ENCODE measurements at regions not wholly inside any gene's neighbourhood (a gene's known extent, or its start where the extent isn't known, plus 50 kb on each side); places are given as distances from the start of the nearest gene placed in this dataset.

GRCh38 chr15:73001840-73002239 lies 50.4 kb upstream of the NEO1 start:
- DNase-seq (ENCODE audit: insufficient read length, low spot score, missing footprints), result no peak
- TF ChIP-seq CTCF (IDR thresholded peaks at IDR 0.05; ENCODE audit: extremely low read depth, low read depth, low read length), result no peak
- Histone ChIP-seq H3K36me3 (ENCODE audit: insufficient read depth, low read length) (no peaks in the 10 kb centered on the region), H3K4me3 (ENCODE audit: insufficient read depth, low read length) (no peak overlapping the region), H3K27ac (ENCODE audit: low read depth, low read length) (no peak overlapping the region), H3K4me1 (ENCODE audit: insufficient read depth, low read length) (no peaks in the 10 kb centered on the region), H3K4me2 (ENCODE audit: insufficient read depth, low read length) (no peak overlapping the region), H3K79me2 (ENCODE audit: insufficient read depth, low read length) (no peaks in the 10 kb centered on the region), H3K27me3 (ENCODE audit: insufficient read depth, low read length) (no peaks in the 10 kb centered on the region), H4K20me1 (ENCODE audit: insufficient read depth, low read length) (no peaks in the 10 kb centered on the region), H2AFZ (ENCODE audit: low read length) (no peak overlapping the region), H3K9me3 (ENCODE audit: low read depth, low read length) (no peaks in the 10 kb centered on the region)

GRCh38 chr15:73000293-73000692 lies 52.0 kb upstream of the NEO1 start:
- Histone ChIP-seq H3K4me1 (ENCODE audit: insufficient read depth, low read length) (no peaks in the 10 kb centered on the region), H3K79me2 (ENCODE audit: insufficient read depth, low read length) (no peaks in the 10 kb centered on the region), H3K27me3 (ENCODE audit: insufficient read depth, low read length) (no peaks in the 10 kb centered on the region), H3K27ac (ENCODE audit: low read depth, low read length) (no peak overlapping the region), H2AFZ (ENCODE audit: low read length) (no peak overlapping the region), H3K9me3 (ENCODE audit: low read depth, low read length) (no peaks in the 10 kb centered on the region), H3K36me3 (ENCODE audit: insufficient read depth, low read length) (no peaks in the 10 kb centered on the region), H3K4me2 (ENCODE audit: insufficient read depth, low read length) (no peak overlapping the region), H3K4me3 (ENCODE audit: insufficient read depth, low read length) (no peak overlapping the region), H4K20me1 (ENCODE audit: insufficient read depth, low read length) (no peaks in the 10 kb centered on the region)
- no peak for TF ChIP-seq CTCF (IDR thresholded peaks at IDR 0.05; ENCODE audit: extremely low read depth, low read depth, low read length)
- DNase-seq (ENCODE audit: insufficient read length, low spot score, missing footprints), result no peak

DNA sequence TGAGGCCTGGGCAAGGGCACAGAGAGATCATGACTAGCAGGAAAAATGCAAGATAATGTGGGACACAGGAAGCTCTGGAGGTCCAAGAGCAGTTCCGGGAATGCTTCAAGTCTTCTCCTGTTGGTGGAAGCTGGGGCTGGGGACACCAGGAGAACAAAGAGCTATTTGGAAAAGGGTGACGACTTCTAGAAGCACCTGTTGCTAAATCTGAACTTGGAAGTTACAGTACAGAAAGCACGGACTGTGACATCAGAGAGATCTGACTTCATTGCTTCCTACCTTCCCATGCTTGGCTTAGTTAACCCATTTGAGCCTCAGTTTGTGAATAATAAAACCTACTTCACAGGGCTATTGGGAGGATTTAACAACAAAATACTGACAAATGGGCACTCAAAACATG lies 52.7 kb upstream of the NEO1 start:
- no peak for DNase-seq (ENCODE audit: insufficient read length, low spot score, missing footprints)
- Histone ChIP-seq H3K36me3 (ENCODE audit: insufficient read depth, low read length) (no peaks in the 10 kb centered on the region), H4K20me1 (ENCODE audit: insufficient read depth, low read length) (no peaks in the 10 kb centered on the region), H3K27ac (ENCODE audit: low read depth, low read length) (no peak overlapping the region), H3K79me2 (ENCODE audit: insufficient read depth, low read length) (no peaks in the 10 kb centered on the region), H3K4me1 (ENCODE audit: insufficient read depth, low read length) (peaks cover 2% of the 10 kb centered on the region), H3K9me3 (ENCODE audit: low read depth, low read length) (no peaks in the 10 kb centered on the region), H3K4me2 (ENCODE audit: insufficient read depth, low read length) (no peak overlapping the region), H3K27me3 (ENCODE audit: insufficient read depth, low read length) (no peaks in the 10 kb centered on the region), H3K4me3 (ENCODE audit: insufficient read depth, low read length) (no peak overlapping the region), H2AFZ (ENCODE audit: low read length) (no peak overlapping the region)
- no peak for TF ChIP-seq CTCF (IDR thresholded peaks at IDR 0.05; ENCODE audit: extremely low read depth, low read depth, low read length)

- H3K4me2 ChIP-seq (ENCODE audit: insufficient read depth, low read length), result no peak overlapping the region
- TF ChIP-seq CTCF (IDR thresholded peaks at IDR 0.05; ENCODE audit: extremely low read depth, low read depth, low read length), result no peak
- H3K4me3 ChIP-seq (ENCODE audit: insufficient read depth, low read length), result no peak overlapping the region
- H3K4me1 ChIP-seq (ENCODE audit: insufficient read depth, low read length), result peaks cover 2% of the 10 kb centered on the region
- H3K36me3 ChIP-seq (ENCODE audit: insufficient read depth, low read length), result no peaks in the 10 kb centered on the region
- DNase-seq (ENCODE audit: insufficient read length, low spot score, missing footprints), result no peak
- no peaks in the 10 kb centered on the region for H4K20me1 ChIP-seq (ENCODE audit: insufficient read depth, low read length)
- H3K79me2 ChIP-seq (ENCODE audit: insufficient read depth, low read length), result no peaks in the 10 kb centered on the region
- H2AFZ ChIP-seq (ENCODE audit: low read length), result no peak overlapping the region
- no peaks in the 10 kb centered on the region for H3K27me3 ChIP-seq (ENCODE audit: insufficient read depth, low read length)
- H3K9me3 ChIP-seq (ENCODE audit: low read depth, low read length), result no peaks in the 10 kb centered on the region
- no peak overlapping the region for H3K27ac ChIP-seq (ENCODE audit: low read depth, low read length)
Observed at GRCh38 chr15:72998681-72999466, 53.4 kb upstream of the NEO1 start.
